ENCODE measurements at regions not wholly inside any gene's neighbourhood (a gene's known extent, or its start where the extent isn't known, plus 50 kb on each side); places are given as distances from the start of the nearest gene placed in this dataset.
A peak's percentile ranks its signal among the peaks of the same experiment; 100 is the strongest.
"Not testable (repeated sequence)": the region's sequence is repeated elsewhere in the genome, so short reads cannot be mapped to it uniquely, and the experiment has no call there.

GRCh38 chr4:169841776-169842175 lies 84.0 kb upstream of the HPF1 start:
- no peak for DNase-seq (ENCODE audit: low read depth)
- Histone ChIP-seq H3K4me3 (ENCODE audit: low read depth, low read length) (no peak overlapping the region), H3K36me3 (ENCODE audit: control insufficient read depth, insufficient read depth, low read length) (no peaks in the 10 kb centered on the region), H3K27me3 (ENCODE audit: control insufficient read depth, insufficient read depth, low read length) (no peaks in the 10 kb centered on the region)
- no peak for TF ChIP-seq CTCF (IDR thresholded peaks at IDR 0.05; ENCODE audit: insufficient read depth, low read length, poor library complexity, severe bottlenecking)

- no peak overlapping the region for H3K4me3 ChIP-seq (ENCODE audit: low read depth, low read length)
- no peak for TF ChIP-seq CTCF (IDR thresholded peaks at IDR 0.05; ENCODE audit: insufficient read depth, low read length, poor library complexity, severe bottlenecking)
- H3K27me3 ChIP-seq (ENCODE audit: control insufficient read depth, insufficient read depth, low read length), result no peaks in the 10 kb centered on the region
- no peaks in the 10 kb centered on the region for H3K36me3 ChIP-seq (ENCODE audit: control insufficient read depth, insufficient read depth, low read length)
- no peak for DNase-seq (ENCODE audit: low read depth)
Observed at GRCh38 chr4:169840554-169840953, 82.8 kb upstream of the HPF1 start.

GRCh38 chr4:169828329-169828728 lies 70.6 kb upstream of the HPF1 start:
- H3K4me3 ChIP-seq (ENCODE audit: low read depth, low read length); H3K27me3 ChIP-seq (ENCODE audit: control insufficient read depth, insufficient read depth, low read length); DNase-seq (ENCODE audit: low read depth); H3K36me3 ChIP-seq (ENCODE audit: control insufficient read depth, insufficient read depth, low read length): not testable (repeated sequence)

GRCh38 chr4:169826634-169827187 lies 69.0 kb upstream of the HPF1 start:
- no peak overlapping the region for H3K4me3 ChIP-seq (ENCODE audit: low read depth, low read length)
- no peak for TF ChIP-seq CTCF (IDR thresholded peaks at IDR 0.05; ENCODE audit: insufficient read depth, low read length, poor library complexity, severe bottlenecking)
- H3K27me3 ChIP-seq (ENCODE audit: control insufficient read depth, insufficient read depth, low read length), result no peaks in the 10 kb centered on the region
- no peak for DNase-seq (ENCODE audit: low read depth)
- H3K36me3 ChIP-seq (ENCODE audit: control insufficient read depth, insufficient read depth, low read length), result no peaks in the 10 kb centered on the region

GRCh38 chr4:169823685-169824084 lies 65.9 kb upstream of the HPF1 start:
- peak; percentile 38 for DNase-seq (ENCODE audit: low read depth)
- no peak overlapping the region for H3K4me3 ChIP-seq (ENCODE audit: low read depth, low read length)
- H3K36me3 ChIP-seq (ENCODE audit: control insufficient read depth, insufficient read depth, low read length), result no peaks in the 10 kb centered on the region
- no peak for TF ChIP-seq CTCF (IDR thresholded peaks at IDR 0.05; ENCODE audit: insufficient read depth, low read length, poor library complexity, severe bottlenecking)
- no peaks in the 10 kb centered on the region for H3K27me3 ChIP-seq (ENCODE audit: control insufficient read depth, insufficient read depth, low read length)

GRCh38 chr4:169821402-169821801 lies 63.7 kb upstream of the HPF1 start:
- Histone ChIP-seq H3K4me3 (ENCODE audit: low read depth, low read length) (no peak overlapping the region), H3K36me3 (ENCODE audit: control insufficient read depth, insufficient read depth, low read length) (no peaks in the 10 kb centered on the region), H3K27me3 (ENCODE audit: control insufficient read depth, insufficient read depth, low read length) (no peaks in the 10 kb centered on the region)
- no peak for TF ChIP-seq CTCF (IDR thresholded peaks at IDR 0.05; ENCODE audit: insufficient read depth, low read length, poor library complexity, severe bottlenecking)
- DNase-seq (ENCODE audit: low read depth), result no peak
